HepG2 (cell line): ENCODE measurements at regions not wholly inside any gene's neighbourhood (a gene's known extent, or its start where the extent isn't known, plus 50 kb on each side); places are given as distances from the start of the nearest gene placed in this dataset.

Experiments used
- ATAC-seq: fragments of 200-7000 bp; cut with Tn5 transposase; 3 replicates; pipeline ENCODE4 v1.9.1; 2020; ENCODE audit warnings: mild to moderate bottlenecking, moderate library complexity
- BruUV-seq: library from RNA; stranded (reverse); fragments of 400-500 nt; replicated peaks from 2 replicates; lab custom pipeline; 2021; lab: Mats Ljungman, UMichigan
- CTCF ChIA-PET: fragments of 300-600 bp; formaldehyde crosslinking; extraction: SDS; loops from one replicate; lab custom pipeline; 2021; ENCODE audit warnings: low total read pairs, inconsistent platforms, low intra/inter-chr PET ratio; lab: Yijun Ruan, JAX
- POLR2A ChIA-PET: fragments of 350-600 bp; sonication (Branson Sonifier 250); formaldehyde crosslinking; loops from one replicate; lab custom pipeline; 2020; ENCODE audit warnings: antibody characterized with exemption, inconsistent platforms; lab: Yijun Ruan, JAX
- DNase-seq: peaks from one replicate; pipeline ENCODE4 v3.0.0-alpha.2; 2015; ENCODE audit warnings: low spot score
- FAIRE-seq: peaks from 3 replicates; lab custom pipeline; 2011; peaks lifted over from hg19 to GRCh38; lab: Jason Lieb, UNC
- H2AFZ ChIP-seq: one replicate; pipeline ENCODE4 v1.6.1; 2011; ENCODE audit warnings: low read length, inconsistent platforms
- H3K27ac ChIP-seq: fragments of 300-600 bp; 3 replicates; pipeline ENCODE4 v1.8.0; 2011; ENCODE audit warnings: mixed run types, mild to moderate bottlenecking, mixed read lengths, low read length, inconsistent platforms; ENCODE audit not compliant: insufficient read depth; ENCODE audit errors: extremely low read length
- H3K27me3 ChIP-seq, 2 experiments: fragments of 200-600 bp in 1 of 2; 2 replicates in 1 of 2; 3 replicates in 1 of 2; pipeline versions ENCODE4 v1.6.0 to v1.8.0; 2011; ENCODE audit warnings: low read length in 2 of 2, mild to moderate bottlenecking in 2 of 2, moderate library complexity in 2 of 2, inconsistent platforms in 1 of 2; ENCODE audit not compliant: insufficient read depth in 2 of 2, control insufficient read depth in 1 of 2
- H3K36me3 ChIP-seq, 2 experiments: fragments of 200-600 bp in 1 of 2; replicated peaks in 1 of 2; 2 replicates in 1 of 2; 3 replicates in 1 of 2; pipeline versions ENCODE4 v1.5.1 to v1.8.0; 2011; ENCODE audit warnings: low read length in 2 of 2, inconsistent platforms in 1 of 2; ENCODE audit not compliant: insufficient read depth in 2 of 2, control insufficient read depth in 1 of 2
- H3K4me1 ChIP-seq: 2 replicates; pipeline ENCODE4 v1.5.1; 2012; ENCODE audit warnings: low read length, inconsistent platforms; ENCODE audit not compliant: insufficient read depth
- H3K4me2 ChIP-seq: 2 replicates; pipeline ENCODE4 v1.6.0; 2011; ENCODE audit warnings: low read depth, low read length, inconsistent platforms
- H3K4me3 ChIP-seq, 3 experiments: fragments of 200-600 bp in 1 of 3; sonication (generic), shearing (Covaris generic) in 1 of 3; replicated peaks in 1 of 3; 2 replicates each; pipeline ENCODE4 v1.5.1; 2011 to 2016; ENCODE audit warnings: low read length in 3 of 3, inconsistent platforms in 2 of 3, low read depth in 2 of 3, mild to moderate bottlenecking in 2 of 3, control low read depth in 1 of 3, mixed read lengths in 1 of 3; ENCODE audit not compliant: insufficient read depth in 1 of 3
- H3K79me2 ChIP-seq: one replicate; pipeline ENCODE4 v1.6.1; 2011; ENCODE audit warnings: low read length, inconsistent platforms; ENCODE audit not compliant: insufficient read depth
- H3K9ac ChIP-seq: 2 replicates; pipeline ENCODE4 v1.6.0; 2011; ENCODE audit warnings: mild to moderate bottlenecking, low read depth, low read length, inconsistent platforms; ENCODE audit not compliant: insufficient read depth
- H3K9me3 ChIP-seq: 2 replicates; pipeline ENCODE4 v1.5.1; 2012; ENCODE audit warnings: mild to moderate bottlenecking, low read length
- H4K20me1 ChIP-seq: 2 replicates; pipeline ENCODE4 v1.6.0; 2011; ENCODE audit warnings: inconsistent platforms, mild to moderate bottlenecking, low read length, moderate library complexity; ENCODE audit not compliant: insufficient read depth
- CREB1 ChIP-seq, 2 experiments: fragments of 450-650 bp in 1 of 2; IDR thresholded peaks; 2 replicates each; pipeline ENCODE4 v1.6.1; 2016 to 2017; ENCODE audit warnings: control low read depth in 1 of 2, mild to moderate bottlenecking in 1 of 2, missing compliant biosample characterization in 1 of 2, missing genetic modification characterization in 1 of 2
- GATAD2A ChIP-seq: IDR thresholded peaks from 2 replicates; pipeline ENCODE4 v1.6.1; 2016
- MIXL1 ChIP-seq: IDR thresholded peaks from 2 replicates; pipeline ENCODE4 v1.6.1; 2016
- RAD21 ChIP-seq: fragments of 450-650 bp; formaldehyde crosslinking; IDR thresholded peaks from 2 replicates; pipeline ENCODE4 v1.5.0; 2020; ENCODE audit warnings: mild to moderate bottlenecking
- SALL2 ChIP-seq: sonication (generic); formaldehyde crosslinking; IDR thresholded peaks from 2 replicates; pipeline ENCODE4 v1.8.1; 2023; ENCODE audit warnings: mild to moderate bottlenecking, missing genetic modification reagents, inconsistent platforms
- SMC3 ChIP-seq: IDR thresholded peaks from 2 replicates; pipeline ENCODE4 v1.6.1; 2011; ENCODE audit warnings: low read length, improper control_type of control experiment
- STAG1 ChIP-seq: sonication (generic); formaldehyde crosslinking; IDR thresholded peaks from 2 replicates; pipeline ENCODE4 v1.4.0; 2020; ENCODE audit warnings: missing genetic modification reagents
- ZBTB8A ChIP-seq: sonication (generic); formaldehyde crosslinking; IDR thresholded peaks from 2 replicates; pipeline ENCODE4 v1.4.0; 2020; ENCODE audit warnings: mild to moderate bottlenecking, low read depth, missing genetic modification reagents, borderline replicate concordance
- ZKSCAN5 ChIP-seq: sonication (generic); formaldehyde crosslinking; IDR thresholded peaks from 2 replicates; pipeline ENCODE4 v1.5.1; 2020; ENCODE audit warnings: mild to moderate bottlenecking, missing genetic modification reagents
- ZNF24 ChIP-seq: fragments of 450-650 bp; IDR thresholded peaks from 2 replicates; pipeline ENCODE4 v1.6.1; 2017; ENCODE audit warnings: antibody characterized with exemption, mild to moderate bottlenecking
- ZNF569 ChIP-seq: sonication (generic); formaldehyde crosslinking; IDR thresholded peaks from 2 replicates; pipeline ENCODE4 v1.5.0; 2020; ENCODE audit warnings: mild to moderate bottlenecking, missing genetic modification reagents, moderate library complexity, borderline replicate concordance
- WGBS: methylation state at CpG from one replicate; pipeline ENCODE4 v1.1.6; 2017; ENCODE audit warnings: low lambda C conversion rate; 5-methylcytosine and 5-hydroxymethylcytosine counted together
- in situ Hi-C: cut with HindIII; loops from 2 replicates; pipeline ENCODE4 v1.10.0; 2017; ENCODE audit warnings: low pct_unique_long_range_greater_than_20kb; ENCODE audit not compliant: extremely low pct_ligation_motif_present
- intact Hi-C: fragments of 100-400 bp; cut with micrococcal nuclease; formaldehyde crosslinking; loops from one replicate; pipeline ENCODE4 v1.10.0; 2022; ENCODE audit not compliant: unreplicated experiment
- TF ChIP-seq, protein P1 (sequence below): sonication (generic); formaldehyde crosslinking; IDR thresholded peaks from 2 replicates; pipeline ENCODE4 v1.5.0; 2020; ENCODE audit warnings: mild to moderate bottlenecking, missing genetic modification reagents, moderate library complexity
- TF ChIP-seq, protein P2 (sequence below): sonication (generic); formaldehyde crosslinking; IDR thresholded peaks from 2 replicates; pipeline ENCODE4 v1.4.0; 2020; ENCODE audit warnings: missing genetic modification reagents, mild to moderate bottlenecking, borderline replicate concordance
- TF ChIP-seq, protein P3 (sequence below): sonication (generic); formaldehyde crosslinking; IDR thresholded peaks from 2 replicates; pipeline ENCODE4 v1.4.0; 2020; ENCODE audit warnings: missing genetic modification reagents
- TF ChIP-seq, protein P4 (sequence below): sonication (generic); formaldehyde crosslinking; conservative IDR thresholded peaks from 2 replicates; pipeline ENCODE4 v1.8.1; 2023; ENCODE audit warnings: missing genetic modification reagents
- TF ChIP-seq, protein P5 (sequence below): IDR thresholded peaks from 2 replicates; pipeline ENCODE4 v1.6.1; 2016; ENCODE audit warnings: mild to moderate bottlenecking

DNA sequence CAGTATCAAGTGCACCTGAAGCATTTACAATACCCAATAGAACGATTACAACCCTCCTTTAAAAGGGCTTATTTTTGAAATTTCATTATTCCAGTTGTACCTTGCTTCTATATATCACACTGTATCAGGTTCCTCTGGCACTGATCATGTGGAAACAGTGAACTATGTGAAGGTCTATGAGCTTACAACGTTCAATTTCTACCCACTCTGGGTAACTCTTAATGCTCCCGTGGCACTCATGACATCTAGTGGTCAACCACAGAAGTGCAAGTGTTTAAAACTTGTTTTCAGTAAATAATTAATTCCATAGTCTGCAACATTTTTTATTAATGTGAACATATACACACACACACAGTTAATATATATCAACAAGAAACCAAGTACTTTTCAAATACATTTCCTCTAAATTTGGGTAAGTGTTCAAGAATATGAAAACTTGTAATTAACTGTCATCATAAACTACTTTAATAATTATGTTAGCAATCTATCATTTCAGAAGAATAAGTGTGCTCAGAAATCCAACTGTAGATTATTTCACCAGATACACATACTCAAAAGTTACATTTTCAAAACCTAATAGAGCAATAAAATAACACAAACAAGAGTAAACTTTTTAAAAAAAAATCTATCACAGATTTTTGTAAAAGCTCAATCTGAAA is 61.0 kb downstream of the MPP7 start:
- FAIRE-seq (peak; percentile 70), ATAC-seq (peak; percentile 83), DNase-seq (peak; percentile 53)
- Histone ChIP-seq H3K27ac (no peak overlapping the region), H3K4me1 (peaks cover 27% of the 10 kb centered on the region), H4K20me1 (no peaks in the 10 kb centered on the region), H3K4me2 (0 out of 2 replicates have a peak overlapping the region, but pooled peaks have one; percentile 25), H3K36me3 (peaks cover 0 to 5% of the 10 kb centered on the region in 2 experiments; a peak in 3 of 5 replicates), H3K9me3 (no peaks in the 10 kb centered on the region), H3K4me3 (no peak overlapping the region), H3K27me3 (no peaks in the 10 kb centered on the region), H2AFZ (no peak overlapping the region), H3K79me2 (peaks cover 2% of the 10 kb centered on the region), H3K9ac (no peak overlapping the region)
- CTCF ChIA-PET = interaction anchor here (0.9 to 1.7 kb wide), 4 partner anchors 140 to 796 kb away, joined by 3 to 7 read pairs (median 4); no protein-coding TSS in a partner anchor
- BruUV-seq = no TSS peak
- 22% methylated on average over 3 of the region's 3 CpGs for WGBS
- intact Hi-C loops = loop anchor here (1.0 to 2.0 kb wide), 3 partner anchors 459 to 683 kb away; no protein-coding TSS in a partner anchor
- TF ChIP-seq MIXL1 (CRISPR knock-in tag) = 0 out of 2 replicates have a peak, but pooled peaks have one; percentile 46
- no peak for TF ChIP-seq CREB1 (IDR thresholded peaks at IDR 0.05)
- TF ChIP-seq CREB1 (CRISPR knock-in tag; IDR thresholded peaks at IDR 0.05) = 0 out of 2 replicates have a peak, but pooled peaks have one; percentile 35
- no peak for TF ChIP-seq ZNF569 (CRISPR knock-in tag)
- 0 out of 2 replicates have a peak, but pooled peaks have one; percentile 26 for TF ChIP-seq GATAD2A
- TF ChIP-seq RAD21 (CRISPR knock-in tag) = peak; percentile 49; the same call in 1 of the 2 replicates
- TF ChIP-seq SMC3 = peak; percentile 75
- TF ChIP-seq, protein P1, sequence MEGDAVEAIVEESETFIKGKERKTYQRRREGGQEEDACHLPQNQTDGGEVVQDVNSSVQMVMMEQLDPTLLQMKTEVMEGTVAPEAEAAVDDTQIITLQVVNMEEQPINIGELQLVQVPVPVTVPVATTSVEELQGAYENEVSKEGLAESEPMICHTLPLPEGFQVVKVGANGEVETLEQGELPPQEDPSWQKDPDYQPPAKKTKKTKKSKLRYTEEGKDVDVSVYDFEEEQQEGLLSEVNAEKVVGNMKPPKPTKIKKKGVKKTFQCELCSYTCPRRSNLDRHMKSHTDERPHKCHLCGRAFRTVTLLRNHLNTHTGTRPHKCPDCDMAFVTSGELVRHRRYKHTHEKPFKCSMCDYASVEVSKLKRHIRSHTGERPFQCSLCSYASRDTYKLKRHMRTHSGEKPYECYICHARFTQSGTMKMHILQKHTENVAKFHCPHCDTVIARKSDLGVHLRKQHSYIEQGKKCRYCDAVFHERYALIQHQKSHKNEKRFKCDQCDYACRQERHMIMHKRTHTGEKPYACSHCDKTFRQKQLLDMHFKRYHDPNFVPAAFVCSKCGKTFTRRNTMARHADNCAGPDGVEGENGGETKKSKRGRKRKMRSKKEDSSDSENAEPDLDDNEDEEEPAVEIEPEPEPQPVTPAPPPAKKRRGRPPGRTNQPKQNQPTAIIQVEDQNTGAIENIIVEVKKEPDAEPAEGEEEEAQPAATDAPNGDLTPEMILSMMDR (CRISPR knock-in tag) = peak; percentile 81
- TF ChIP-seq, protein P2, sequence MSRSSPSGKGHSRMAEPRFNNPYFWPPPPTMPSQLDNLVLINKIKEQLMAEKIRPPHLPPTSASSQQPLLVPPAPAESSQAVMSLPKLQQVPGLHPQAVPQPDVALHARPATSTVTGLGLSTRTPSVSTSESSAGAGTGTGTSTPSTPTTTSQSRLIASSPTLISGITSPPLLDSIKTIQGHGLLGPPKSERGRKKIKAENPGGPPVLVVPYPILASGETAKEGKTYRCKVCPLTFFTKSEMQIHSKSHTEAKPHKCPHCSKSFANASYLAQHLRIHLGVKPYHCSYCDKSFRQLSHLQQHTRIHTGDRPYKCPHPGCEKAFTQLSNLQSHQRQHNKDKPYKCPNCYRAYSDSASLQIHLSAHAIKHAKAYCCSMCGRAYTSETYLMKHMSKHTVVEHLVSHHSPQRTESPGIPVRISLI (CRISPR knock-in tag) = no peak
- no peak for TF ChIP-seq SALL2
- TF ChIP-seq, protein P3, sequence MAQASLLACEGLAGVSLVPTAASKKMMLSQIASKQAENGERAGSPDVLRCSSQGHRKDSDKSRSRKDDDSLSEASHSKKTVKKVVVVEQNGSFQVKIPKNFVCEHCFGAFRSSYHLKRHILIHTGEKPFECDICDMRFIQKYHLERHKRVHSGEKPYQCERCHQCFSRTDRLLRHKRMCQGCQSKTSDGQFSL (CRISPR knock-in tag) = no peak
- 0 out of 2 replicates have a peak, but pooled peaks have one; percentile 8 for TF ChIP-seq ZNF24
- no peak for TF ChIP-seq ZBTB8A
- no peak for TF ChIP-seq ZKSCAN5 (CRISPR knock-in tag)
- TF ChIP-seq STAG1 (CRISPR knock-in tag) = peak; percentile 83
- TF ChIP-seq, protein P4, sequence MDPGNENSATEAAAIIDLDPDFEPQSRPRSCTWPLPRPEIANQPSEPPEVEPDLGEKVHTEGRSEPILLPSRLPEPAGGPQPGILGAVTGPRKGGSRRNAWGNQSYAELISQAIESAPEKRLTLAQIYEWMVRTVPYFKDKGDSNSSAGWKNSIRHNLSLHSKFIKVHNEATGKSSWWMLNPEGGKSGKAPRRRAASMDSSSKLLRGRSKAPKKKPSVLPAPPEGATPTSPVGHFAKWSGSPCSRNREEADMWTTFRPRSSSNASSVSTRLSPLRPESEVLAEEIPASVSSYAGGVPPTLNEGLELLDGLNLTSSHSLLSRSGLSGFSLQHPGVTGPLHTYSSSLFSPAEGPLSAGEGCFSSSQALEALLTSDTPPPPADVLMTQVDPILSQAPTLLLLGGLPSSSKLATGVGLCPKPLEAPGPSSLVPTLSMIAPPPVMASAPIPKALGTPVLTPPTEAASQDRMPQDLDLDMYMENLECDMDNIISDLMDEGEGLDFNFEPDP (CRISPR knock-in tag) = no peak
- TF ChIP-seq, protein P5, sequence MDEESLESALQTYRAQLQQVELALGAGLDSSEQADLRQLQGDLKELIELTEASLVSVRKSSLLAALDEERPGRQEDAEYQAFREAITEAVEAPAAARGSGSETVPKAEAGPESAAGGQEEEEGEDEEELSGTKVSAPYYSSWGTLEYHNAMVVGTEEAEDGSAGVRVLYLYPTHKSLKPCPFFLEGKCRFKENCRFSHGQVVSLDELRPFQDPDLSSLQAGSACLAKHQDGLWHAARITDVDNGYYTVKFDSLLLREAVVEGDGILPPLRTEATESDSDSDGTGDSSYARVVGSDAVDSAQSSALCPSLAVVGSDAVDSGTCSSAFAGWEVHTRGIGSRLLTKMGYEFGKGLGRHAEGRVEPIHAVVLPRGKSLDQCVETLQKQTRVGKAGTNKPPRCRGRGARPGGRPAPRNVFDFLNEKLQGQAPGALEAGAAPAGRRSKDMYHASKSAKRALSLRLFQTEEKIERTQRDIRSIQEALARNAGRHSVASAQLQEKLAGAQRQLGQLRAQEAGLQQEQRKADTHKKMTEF (CRISPR knock-in tag) = 0 out of 2 replicates have a peak, but pooled peaks have one; percentile 14
- POLR2A ChIA-PET = no interaction called here
- in situ Hi-C loops = loop anchor here (25.0 kb wide), 1 partner anchor 680 kb away; no protein-coding TSS in a partner anchor
